NCI-H2081 treated with DMSO at 0.1 percent for 48 hours (cell line): ENCODE measurements at regions not wholly inside any gene's neighbourhood (a gene's known extent, or its start where the extent isn't known, plus 50 kb on each side); places are given as distances from the start of the nearest gene placed in this dataset.

ENCODE experiments used
- DNase-seq: peaks from one replicate; lab custom pipeline; 2025; lab: John Stamatoyannopoulos, UW

DNA sequence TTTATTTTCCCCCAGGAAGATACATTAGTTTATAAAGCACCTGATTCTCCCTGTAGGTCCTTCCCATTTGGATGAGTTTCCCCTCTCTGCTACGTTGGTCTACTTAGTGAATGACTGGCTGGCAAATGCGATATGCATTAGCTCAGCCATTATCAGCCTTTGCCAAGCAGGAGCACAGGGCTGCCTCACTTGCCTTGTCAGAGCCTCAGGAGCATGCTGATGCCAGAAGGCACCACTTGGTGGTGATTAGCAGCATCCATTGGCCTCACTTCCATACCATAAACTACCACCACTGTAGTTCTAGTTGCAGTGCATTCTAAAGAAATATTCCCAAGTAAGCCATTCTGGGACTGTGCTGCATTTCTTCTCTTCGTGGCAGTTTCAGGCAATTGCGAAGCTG, 442.8 kb upstream of the CHST9 start:
- no peak for DNase-seq

GRCh38 chr18:27621236-27621890, 436.3 kb upstream of the CHST9 start:
- DNase-seq = no peak

DNA sequence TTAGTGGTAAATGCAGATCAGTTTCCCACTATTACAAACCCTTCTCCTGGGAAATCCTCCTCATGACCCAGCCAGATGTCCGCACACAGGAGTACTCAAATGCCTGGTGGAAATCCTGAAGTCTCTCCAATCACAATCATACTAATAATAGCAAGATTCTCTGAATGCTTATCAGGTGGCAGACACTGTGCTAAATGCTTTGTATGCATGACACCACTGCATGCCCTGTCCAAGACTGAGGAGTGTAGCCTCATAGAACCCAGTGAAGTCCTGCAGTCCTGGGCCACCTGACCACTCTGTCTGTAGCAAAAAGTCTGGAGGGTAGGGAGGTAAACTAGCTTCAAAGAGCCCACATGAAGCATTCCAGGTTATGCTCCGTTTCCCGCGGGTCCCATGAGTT, 434.8 kb upstream of the CHST9 start:
- DNase-seq = no peak

GRCh38 chr18:27619090-27619772, 434.1 kb upstream of the CHST9 start:
- DNase-seq = no peak

DNA sequence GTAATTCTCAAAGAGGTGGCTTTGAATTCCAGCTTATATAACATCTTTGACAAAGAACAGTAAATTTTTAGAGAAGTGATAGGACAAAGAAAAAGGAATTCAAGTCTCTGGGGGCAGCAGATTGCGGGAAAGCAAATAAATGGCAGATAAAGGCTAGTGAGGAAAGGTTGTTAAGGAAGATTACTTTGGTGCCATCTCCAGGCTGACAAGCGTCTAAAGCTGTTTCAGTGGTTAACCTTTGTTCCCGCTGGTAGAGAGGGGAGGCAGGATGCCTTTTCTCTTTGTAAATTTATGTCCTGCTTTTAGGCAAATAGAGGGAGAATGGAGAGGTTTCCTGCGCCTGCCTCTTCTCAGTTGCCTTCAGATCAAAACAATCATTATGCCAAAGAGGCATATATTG, 431.2 kb upstream of the CHST9 start:
- no peak for DNase-seq

- no peak for DNase-seq
These were observed 430.1 kb upstream of the CHST9 start for GRCh38 chr18:27614951-27615844.

- no peak for DNase-seq
These were observed 424.1 kb upstream of the CHST9 start for GRCh38 chr18:27609221-27609620.

- no peak for DNase-seq
These were observed 423.6 kb upstream of the CHST9 start for GRCh38 chr18:27608742-27609141.

DNA sequence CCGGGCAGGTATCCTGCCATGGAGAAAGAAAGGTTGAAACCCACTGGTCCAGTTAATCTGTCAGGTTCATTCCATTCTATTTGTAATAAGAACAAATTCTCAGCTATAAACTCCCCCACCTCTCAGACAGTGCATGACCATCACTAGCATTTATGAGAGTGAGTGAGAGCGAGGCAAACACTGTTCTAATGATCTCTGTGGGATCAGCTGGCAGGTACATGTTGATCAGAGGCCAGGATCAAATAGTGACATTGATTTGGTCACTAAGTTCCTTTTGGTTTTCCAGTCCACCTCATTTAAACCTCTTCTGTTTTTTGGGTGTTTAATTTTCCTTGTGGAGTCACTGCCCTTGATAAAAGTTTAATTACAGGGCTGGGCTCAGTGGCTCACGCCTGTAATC, 423.1 kb upstream of the CHST9 start:
- DNase-seq = no peak

- DNase-seq = no peak
These were observed 421.6 kb upstream of the CHST9 start for GRCh38 chr18:27606741-27607140.

- DNase-seq = peak; percentile 54
These were observed 420.2 kb upstream of the CHST9 start for GRCh38 chr18:27605107-27605834.

DNA sequence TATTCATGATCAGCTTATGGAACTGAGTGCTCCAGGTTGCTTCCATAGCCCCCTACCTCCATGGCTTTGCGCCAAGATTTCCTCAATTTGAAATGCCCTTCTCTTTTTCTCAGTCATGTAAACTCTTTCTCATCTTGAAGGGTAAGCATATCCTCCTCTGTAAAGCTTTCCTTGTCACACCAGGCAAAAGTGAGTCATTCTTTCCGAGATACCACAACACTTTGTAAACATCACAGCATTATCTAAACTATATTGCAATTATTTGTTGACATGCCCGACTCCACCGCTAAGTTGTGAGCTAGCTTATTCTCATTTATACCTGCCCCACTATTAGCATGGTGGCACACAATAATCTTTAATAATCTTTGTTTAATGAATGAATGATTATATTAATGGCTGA, 419.5 kb upstream of the CHST9 start:
- no peak for DNase-seq

DNA sequence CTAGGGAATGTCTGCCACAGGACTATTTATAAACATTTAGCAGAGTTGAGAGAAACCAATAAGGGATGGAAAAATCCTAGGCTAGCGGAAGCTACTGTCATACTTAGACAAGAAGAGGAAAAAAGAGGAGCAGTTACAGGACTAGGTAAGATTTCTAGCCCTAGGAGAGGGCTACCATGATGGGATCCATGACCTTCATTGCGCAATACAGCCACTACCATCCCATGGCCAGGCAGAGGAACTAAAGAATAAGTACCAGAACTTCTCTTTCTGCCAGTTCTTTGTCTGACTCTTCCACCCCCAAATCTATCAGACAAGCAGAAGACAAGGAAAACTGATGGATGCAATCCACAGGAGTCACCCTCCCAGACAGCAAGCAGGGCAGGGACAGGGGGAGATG, 417.0 kb upstream of the CHST9 start:
- DNase-seq = no peak

DNA sequence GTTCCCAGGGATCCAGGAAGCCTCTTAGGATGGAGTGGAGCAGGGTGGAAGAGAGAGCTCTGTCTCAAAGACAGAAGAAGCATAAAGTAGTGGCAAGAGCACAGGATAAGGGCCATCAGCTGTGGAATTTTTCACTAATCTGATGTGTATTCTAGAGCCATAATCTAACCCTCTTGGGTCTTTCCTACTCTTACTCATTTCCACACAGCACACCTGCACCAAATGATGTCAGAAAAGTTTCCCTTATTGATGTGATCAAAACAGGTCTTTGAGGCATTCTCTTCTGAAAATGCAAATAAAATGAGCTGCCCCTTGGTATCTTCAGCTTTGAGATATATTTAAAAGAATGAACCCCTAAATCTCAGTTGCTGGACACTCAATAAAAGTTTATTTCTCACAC, 415.1 kb upstream of the CHST9 start:
- DNase-seq = no peak

DNA sequence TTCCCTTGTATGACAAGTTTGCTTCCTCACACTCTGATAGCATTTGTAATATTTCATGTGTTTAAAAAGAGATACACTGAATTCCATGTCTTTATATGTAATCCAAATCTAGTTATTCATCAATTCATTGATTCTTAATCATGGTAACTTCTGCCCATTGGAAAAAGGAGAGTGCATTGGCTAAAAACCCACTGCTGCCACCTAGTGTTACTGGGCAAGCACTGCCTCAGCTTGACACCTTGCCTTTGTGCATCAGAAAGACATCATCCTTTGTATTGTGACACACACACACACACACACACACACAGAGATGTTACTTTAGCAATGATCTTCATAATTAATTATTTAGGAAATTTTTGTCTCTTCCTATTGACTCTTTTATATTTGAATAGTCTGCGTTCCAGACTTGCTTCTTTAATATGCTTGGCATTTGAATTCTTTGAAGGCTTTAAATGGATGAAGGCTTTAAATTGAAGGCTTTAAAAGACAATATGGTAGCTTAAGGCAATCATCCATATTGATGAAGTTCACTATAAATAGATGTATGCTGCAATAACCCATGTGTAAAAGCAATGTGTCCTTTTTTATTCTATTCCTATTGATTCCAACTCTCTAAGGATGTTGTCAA, 414.2 kb upstream of the CHST9 start:
- DNase-seq = peak; percentile 2

GRCh38 chr18:27595113-27595838, 410.2 kb upstream of the CHST9 start:
- no peak for DNase-seq

GRCh38 chr18:27585602-27586173, 400.6 kb upstream of the CHST9 start:
- DNase-seq = no peak

GRCh38 chr18:27583466-27583865, 398.4 kb upstream of the CHST9 start:
- no peak for DNase-seq

- no peak for DNase-seq
These were observed 397.8 kb upstream of the CHST9 start for GRCh38 chr18:27582760-27583412.

DNA sequence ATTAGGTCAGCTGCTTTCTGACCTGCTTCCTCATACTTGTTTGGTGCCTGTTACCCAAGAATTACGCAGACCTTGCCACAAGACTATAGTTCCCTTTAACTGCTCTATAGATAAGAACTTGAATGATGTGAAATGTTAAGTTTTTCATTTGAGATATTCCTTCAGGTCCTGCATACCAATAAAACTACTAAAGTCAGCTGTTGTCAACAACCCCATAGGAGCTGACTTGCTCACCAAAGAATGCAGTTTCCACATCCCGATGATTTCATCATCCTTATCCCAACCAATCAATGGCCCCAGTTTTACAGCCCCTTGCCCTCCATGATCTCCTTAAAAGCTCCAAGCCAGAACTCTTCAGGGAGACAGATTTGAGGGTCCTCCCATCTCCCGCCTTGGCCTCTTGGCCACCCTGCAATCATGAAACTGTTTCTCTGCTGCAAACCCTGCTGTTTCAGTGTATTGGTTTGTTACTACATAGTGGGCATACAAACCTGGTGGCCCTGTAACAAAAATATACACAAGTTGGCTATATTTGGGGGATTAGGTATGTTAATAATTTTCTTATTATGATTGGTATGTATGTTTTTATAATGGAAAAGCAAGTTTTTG, 396.3 kb upstream of the CHST9 start:
- no peak for DNase-seq
